Liver (tissue), 8 donors: ENCODE measurements at regions not wholly inside any gene's neighbourhood (a gene's known extent, or its start where the extent isn't known, plus 50 kb on each side); places are given as distances from the start of the nearest gene placed in this dataset.

Experiments
- DNase-seq: peaks from one replicate; pipeline ENCODE4 v3.0.0-alpha.2; 2017; ENCODE audit warnings: low spot score
- H3K27ac ChIP-seq, 2 donors: one replicate each; pipeline ENCODE4 v1.7.0; 2013; ENCODE audit warnings: inconsistent platforms in 2 of 2, low read length in 2 of 2, control low read depth in 1 of 2, low read depth in 1 of 2, mild to moderate bottlenecking in 1 of 2
- H3K27me3 ChIP-seq, 4 donors: one replicate each; pipeline versions ENCODE4 v1.6.1 to v1.7.0; 2013; ENCODE audit warnings: low read length in 3 of 4, inconsistent platforms in 1 of 4, mild to moderate bottlenecking in 1 of 4, moderate library complexity in 1 of 4; ENCODE audit not compliant: control insufficient read depth in 4 of 4, insufficient read depth in 4 of 4
- H3K36me3 ChIP-seq, 4 donors: one replicate each; pipeline versions ENCODE4 v1.6.1 to v1.7.0; 2013; ENCODE audit warnings: low read length in 3 of 4, mild to moderate bottlenecking in 3 of 4, low read depth in 1 of 4, moderate library complexity in 1 of 4; ENCODE audit not compliant: control insufficient read depth in 4 of 4, insufficient read depth in 3 of 4
- H3K4me1 ChIP-seq, 4 donors: one replicate each; pipeline versions ENCODE4 v1.6.1 to v1.7.0; 2013; ENCODE audit warnings: low read length in 3 of 4, mild to moderate bottlenecking in 3 of 4, moderate library complexity in 1 of 4; ENCODE audit not compliant: control insufficient read depth in 4 of 4, insufficient read depth in 4 of 4
- H3K4me3 ChIP-seq, 3 donors: one replicate each; pipeline versions ENCODE4 v1.6.1 to v1.7.0; 2013; ENCODE audit warnings: low read length in 3 of 3, control low read depth in 1 of 3, low read depth in 1 of 3, mild to moderate bottlenecking in 1 of 3
- H3K9ac ChIP-seq, 2 donors: one replicate each; pipeline ENCODE4 v1.7.0; 2013; ENCODE audit warnings: low read length in 2 of 2, mild to moderate bottlenecking in 2 of 2, moderate library complexity in 2 of 2, control low read depth in 1 of 2, low read depth in 1 of 2
- H3K9me3 ChIP-seq, 4 donors: one replicate each; pipeline versions ENCODE4 v1.6.1 to v1.7.0; 2013; ENCODE audit warnings: low read length in 3 of 4; ENCODE audit not compliant: control insufficient read depth in 4 of 4
- ATF3 ChIP-seq: IDR thresholded peaks from 2 replicates; pipeline ENCODE4 v1.6.1; 2016; ENCODE audit warnings: antibody characterized with exemption
- CTCF ChIP-seq: fragments of 150-350 bp; IDR thresholded peaks from 2 replicates; pipeline ENCODE4 v1.5.1; 2017; ENCODE audit warnings: improper control_type of control experiment, low read depth, low read length; ENCODE audit not compliant: missing input control
- EGR1 ChIP-seq, 2 donors: IDR thresholded peaks; 2 replicates each; pipeline ENCODE4 v1.6.1; 2016 to 2018; ENCODE audit warnings: antibody characterized with exemption in 2 of 2, low read depth in 2 of 2
- FOXA2 ChIP-seq: IDR thresholded peaks from 2 replicates; pipeline ENCODE4 v1.6.1; 2016; ENCODE audit warnings: antibody characterized with exemption
- GABPA ChIP-seq, 2 donors: IDR thresholded peaks in 1 of 2; conservative IDR thresholded peaks in 1 of 2; 2 replicates each; pipeline ENCODE4 v1.6.1; 2016; ENCODE audit warnings: antibody characterized with exemption in 2 of 2, mild to moderate bottlenecking in 1 of 2, moderate library complexity in 1 of 2
- HNF4A ChIP-seq, 2 donors: conservative IDR thresholded peaks; 2 replicates each; pipeline ENCODE4 v1.6.1; 2016; ENCODE audit warnings: antibody characterized with exemption in 2 of 2, mild to moderate bottlenecking in 2 of 2
- HNF4G ChIP-seq: IDR thresholded peaks from 2 replicates; pipeline ENCODE4 v1.6.1; 2016; ENCODE audit warnings: antibody characterized with exemption
- JUND ChIP-seq, 2 donors: IDR thresholded peaks; 2 replicates each; pipeline ENCODE4 v1.6.1; 2016; ENCODE audit warnings: antibody characterized with exemption in 2 of 2
- NR2F2 ChIP-seq: IDR thresholded peaks from 2 replicates; pipeline ENCODE4 v1.6.1; 2016; ENCODE audit warnings: antibody characterized with exemption
- RAD21 ChIP-seq, 2 donors: IDR thresholded peaks; 2 replicates each; pipeline ENCODE4 v1.6.1; 2016; ENCODE audit warnings: antibody characterized with exemption in 2 of 2, mild to moderate bottlenecking in 2 of 2
- REST ChIP-seq: IDR thresholded peaks from 2 replicates; pipeline ENCODE4 v1.6.1; 2016; ENCODE audit warnings: antibody characterized with exemption, mild to moderate bottlenecking
- RXRA ChIP-seq, 2 donors: IDR thresholded peaks; 2 replicates each; pipeline ENCODE4 v1.6.1; 2017 to 2018; ENCODE audit warnings: antibody characterized with exemption in 2 of 2, mild to moderate bottlenecking in 1 of 2
- SP1 ChIP-seq: IDR thresholded peaks from 2 replicates; pipeline ENCODE4 v1.6.1; 2018; ENCODE audit warnings: antibody characterized with exemption, mild to moderate bottlenecking
- TAF1 ChIP-seq: conservative IDR thresholded peaks from 2 replicates; pipeline ENCODE4 v1.6.1; 2016; ENCODE audit warnings: antibody characterized with exemption, mild to moderate bottlenecking
- YY1 ChIP-seq: IDR thresholded peaks from 2 replicates; pipeline ENCODE4 v1.6.1; 2016; ENCODE audit warnings: antibody characterized with exemption, mild to moderate bottlenecking
- ZBTB33 ChIP-seq: IDR thresholded peaks from 2 replicates; pipeline ENCODE4 v1.6.1; 2016; ENCODE audit warnings: antibody characterized with exemption
- WGBS: extraction: QIAGEN DNeasy Blood & Tissue Kit; methylation state at CpG from one replicate; pipeline ENCODE4 v1.1.7; 2013; 5-methylcytosine and 5-hydroxymethylcytosine counted together
- donor health status: healthy.
- donor health status: healthy.
- donor health status: healthy.
- donor health status: healthy.
- donor health status: healthy.

- TF ChIP-seq REST (no peak), GABPA (IDR thresholded peaks at IDR 0.05 in 1 of 2, conservative IDR thresholded peaks at IDR 0.05 in 1 of 2) (no peak), HNF4G (no peak), ATF3 (no peak)
Measured at GRCh38 chr16:73616166-73616753, 568.3 kb upstream of the ZFHX3 start (continued).

DNA sequence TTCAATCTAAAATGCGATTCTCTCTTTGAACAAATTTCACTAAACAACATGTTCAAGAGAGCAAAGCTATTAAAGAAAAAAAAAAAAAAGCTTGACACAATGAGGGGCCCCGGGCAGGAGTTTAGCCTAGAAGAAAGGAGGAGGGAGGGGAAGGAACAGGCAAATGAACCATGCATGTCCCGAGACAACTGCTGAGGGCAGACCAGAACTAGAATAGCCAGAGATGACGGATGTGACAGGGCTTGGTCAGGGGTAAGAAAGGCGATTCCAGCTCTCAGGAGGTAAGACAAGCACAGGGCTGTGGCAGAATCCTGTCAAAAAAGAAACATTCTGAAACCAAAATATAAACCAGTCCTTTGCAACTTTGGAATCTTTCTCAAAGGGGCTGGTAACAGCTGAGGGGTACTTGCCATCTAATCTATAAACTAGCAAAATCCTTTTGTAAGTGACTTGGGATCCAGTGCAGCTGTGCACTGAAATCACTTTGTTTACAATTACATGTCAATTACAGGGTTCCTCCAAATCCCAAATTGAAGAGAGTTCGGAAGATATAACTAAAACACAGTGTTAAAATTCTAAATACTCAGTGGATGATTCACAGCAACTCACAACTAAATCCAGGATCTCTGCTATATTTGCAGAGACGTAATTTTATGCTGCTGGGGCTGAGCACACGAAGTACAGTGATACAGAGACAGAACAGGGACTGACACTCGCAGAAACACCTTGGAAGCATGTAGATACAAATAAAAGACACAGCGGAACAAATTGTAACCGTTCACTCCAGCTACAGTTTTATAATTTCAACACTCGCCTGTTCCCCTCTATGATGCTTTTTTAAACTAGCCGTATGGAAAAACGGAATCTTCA is 567.4 kb upstream of the ZFHX3 start:
- H3K36me3 ChIP-seq, result no peaks in the 10 kb centered on the region
- H3K27ac ChIP-seq, result no peak overlapping the region
- peaks cover 0 to 18% (median 2%) of the 10 kb centered on the region in 4 donors for H3K27me3 ChIP-seq
- H3K9me3 ChIP-seq, result no peaks in the 10 kb centered on the region
- 71% methylated on average over 14 of the region's 14 CpGs for WGBS
- DNase-seq, result no peak
- TF ChIP-seq TAF1, result no peak
- TF ChIP-seq SP1, result no peak
- TF ChIP-seq HNF4G, result no peak
- no peak for TF ChIP-seq ATF3
- TF ChIP-seq FOXA2, result no peak
- TF ChIP-seq JUND (IDR thresholded peaks at IDR 0.05), result no peak
- TF ChIP-seq HNF4A (conservative IDR thresholded peaks at IDR 0.05), result no peak
- TF ChIP-seq RXRA (IDR thresholded peaks at IDR 0.05), result no peak
- TF ChIP-seq NR2F2, result no peak
- TF ChIP-seq ZBTB33, result no peak
- no peak for TF ChIP-seq EGR1 (IDR thresholded peaks at IDR 0.05; ENCODE audit: low read depth in 2 of 2)
- TF ChIP-seq RAD21 (IDR thresholded peaks at IDR 0.05), result no peak
- no peak for TF ChIP-seq REST
- no peak for TF ChIP-seq YY1
- no peak for TF ChIP-seq CTCF
- H3K4me1 ChIP-seq, result no peaks in the 10 kb centered on the region
- H3K9ac ChIP-seq, result no peak overlapping the region
- H3K4me3 ChIP-seq, result no peak overlapping the region
